GM21576 (cell line): ENCODE measurements at regions not wholly inside any gene's neighbourhood (a gene's known extent, or its start where the extent isn't known, plus 50 kb on each side); places are given as distances from the start of the nearest gene placed in this dataset.

Experiments used
- ATAC-seq: cut with Tn5 transposase; IDR thresholded peaks from one replicate; pipeline ENCODE4 v1.9.1; 2021; ENCODE audit warnings: mild to moderate bottlenecking, moderate library complexity; ENCODE audit not compliant: unreplicated experiment

- ATAC-seq = no peak
Measured at GRCh38 chr14:85236296-85236695, 293.6 kb upstream of the FLRT2 start.

GRCh38 chr14:85239791-85240190, 290.2 kb upstream of the FLRT2 start:
- no peak for ATAC-seq

GRCh38 chr14:85241022-85241855, 288.7 kb upstream of the FLRT2 start:
- ATAC-seq = no peak

- ATAC-seq = no peak
Measured at GRCh38 chr14:85242666-85243065, 287.3 kb upstream of the FLRT2 start.

DNA sequence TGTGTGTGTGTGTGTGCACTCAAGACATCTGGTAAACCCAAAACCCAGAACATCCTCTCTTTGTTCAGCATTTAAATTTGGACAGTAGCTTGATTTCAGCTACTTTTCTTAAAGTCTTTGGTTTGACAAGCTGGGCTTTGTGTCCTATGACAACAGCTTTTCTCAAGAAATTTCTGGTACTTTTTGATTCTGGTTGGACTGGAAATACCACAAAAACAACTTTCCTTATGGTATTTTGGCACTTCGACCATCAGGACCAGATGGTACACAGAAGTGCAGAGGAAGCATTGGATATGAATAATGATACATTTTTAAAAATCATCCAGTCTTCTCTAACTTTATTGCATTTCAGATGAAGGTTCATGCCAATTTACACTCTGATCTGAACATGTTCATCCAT, 286.6 kb upstream of the FLRT2 start:
- no peak for ATAC-seq

DNA sequence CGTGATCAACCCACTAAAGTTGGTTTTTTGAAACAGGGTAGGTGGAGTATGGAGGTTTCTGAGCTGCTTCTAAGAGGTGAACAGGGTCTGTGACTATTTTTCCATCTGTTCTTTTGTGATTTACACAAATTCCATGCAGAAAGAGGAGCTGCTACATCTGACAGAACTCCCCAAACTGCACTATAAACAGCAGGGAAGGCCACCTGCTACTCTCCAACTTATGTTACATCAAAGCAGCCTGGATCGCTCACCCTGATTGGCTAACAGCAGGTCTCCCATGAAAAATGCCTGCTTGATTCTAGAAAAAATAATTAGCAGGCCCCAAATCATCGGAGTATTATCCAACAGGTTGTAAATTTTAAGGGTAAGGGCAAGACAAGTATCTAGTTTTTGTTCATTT, 282.9 kb upstream of the FLRT2 start:
- ATAC-seq = no peak

DNA sequence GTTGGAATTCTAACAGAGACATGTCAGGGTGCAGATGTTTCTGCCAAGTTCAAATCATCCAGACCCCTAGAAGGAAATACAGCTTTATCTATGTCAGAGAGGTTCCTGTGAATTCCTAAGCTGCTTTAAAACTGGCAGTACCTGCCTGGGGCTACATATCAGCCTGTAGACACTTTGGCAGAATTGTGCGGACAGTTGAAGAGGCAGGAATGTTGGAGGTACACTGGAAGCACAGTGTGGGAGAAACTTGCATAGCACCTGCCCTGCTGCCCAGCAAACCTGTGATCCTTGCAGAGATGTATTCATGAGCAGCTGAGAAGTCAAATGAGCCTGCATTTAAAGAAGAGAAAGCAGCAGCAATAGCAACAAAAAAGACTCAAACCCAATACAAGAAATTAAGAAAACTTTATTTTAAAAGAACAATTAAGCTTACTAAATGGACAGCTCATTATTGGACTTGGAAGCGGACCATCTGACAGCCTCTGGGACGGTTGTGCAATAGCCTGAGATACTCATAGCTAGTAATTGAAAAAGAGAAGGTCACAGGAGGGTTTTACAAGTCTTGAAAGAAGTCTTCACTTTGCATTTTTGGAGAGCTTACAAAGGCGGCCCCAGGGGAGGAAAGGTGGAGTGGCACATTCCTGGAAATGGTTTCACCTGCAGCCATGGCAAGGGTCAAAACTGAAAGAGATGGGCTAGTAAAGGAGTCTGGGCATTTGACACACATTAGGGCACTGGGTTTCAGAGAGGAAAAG, 280.9 kb upstream of the FLRT2 start:
- no peak for ATAC-seq

GRCh38 chr14:85250414-85251189, 279.3 kb upstream of the FLRT2 start:
- ATAC-seq = no peak

DNA sequence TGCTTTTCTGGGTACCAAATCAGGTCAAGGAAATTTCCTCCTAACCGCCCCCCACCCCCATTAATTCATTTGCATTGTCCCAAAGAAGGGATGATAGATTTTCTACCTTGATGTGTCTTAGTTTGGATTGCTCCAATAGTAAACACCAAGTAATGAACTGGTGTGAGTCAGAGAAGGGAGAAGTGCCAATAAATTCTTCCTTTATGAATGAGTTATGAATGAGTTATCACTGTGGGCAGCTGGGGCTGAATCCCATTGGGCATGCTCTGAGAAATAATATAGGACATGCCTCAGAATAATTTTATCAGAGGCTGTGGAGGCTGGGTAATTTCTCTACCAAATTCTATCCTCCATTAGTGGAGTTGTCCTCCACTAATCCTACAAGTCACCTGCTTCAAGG, 277.9 kb upstream of the FLRT2 start:
- ATAC-seq = no peak

DNA sequence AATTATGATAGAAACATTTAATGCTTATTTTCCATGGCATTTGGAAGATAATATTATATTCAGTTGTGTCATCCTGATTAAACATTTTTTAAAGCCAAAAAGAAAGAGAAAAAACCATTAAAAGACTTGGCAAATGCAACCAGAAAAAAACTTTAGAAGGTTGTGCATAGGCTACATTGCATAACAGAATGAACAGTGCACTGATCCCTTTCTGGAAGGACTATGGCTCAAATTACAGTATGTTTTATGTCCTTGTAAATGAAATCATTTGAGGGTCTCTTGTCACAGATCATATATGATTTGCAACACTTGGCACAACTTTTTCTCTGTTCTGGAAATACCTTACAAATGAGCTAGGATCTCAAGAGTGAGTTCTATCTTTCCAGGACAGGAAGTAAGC, 275.2 kb upstream of the FLRT2 start:
- ATAC-seq = no peak

- no peak for ATAC-seq
Measured at GRCh38 chr14:85257287-85257686, 272.7 kb upstream of the FLRT2 start.

- no peak for ATAC-seq
Measured at GRCh38 chr14:85263916-85264675, 265.8 kb upstream of the FLRT2 start.

DNA sequence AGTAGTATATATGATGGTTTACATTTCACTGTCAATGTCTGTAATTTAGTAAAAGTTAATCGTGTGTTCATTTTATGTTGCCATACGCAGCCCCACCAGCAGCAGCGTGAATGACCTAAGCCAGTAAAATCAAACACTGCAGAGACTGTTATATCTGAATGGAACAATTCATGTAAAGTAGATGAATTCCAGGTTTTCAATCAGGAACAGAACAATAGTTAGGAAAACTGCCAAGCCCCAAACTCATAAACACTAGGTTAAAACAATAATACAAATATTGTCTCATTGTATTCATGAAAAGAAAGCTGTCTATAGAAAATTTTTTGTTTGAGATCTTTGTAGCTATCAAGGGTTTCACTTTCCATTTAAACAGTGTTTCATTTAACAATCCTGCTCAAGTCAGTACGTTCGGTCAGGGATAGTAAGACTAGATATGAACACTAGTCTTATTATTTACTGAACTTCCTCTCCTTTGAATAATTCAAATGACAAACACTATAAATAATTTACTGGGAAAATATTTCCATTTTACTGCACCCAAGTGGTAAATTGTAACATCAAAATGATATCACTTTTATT, 256.8 kb upstream of the FLRT2 start:
- no peak for ATAC-seq

- ATAC-seq = no peak
Measured at GRCh38 chr14:85273952-85274351, 256.0 kb upstream of the FLRT2 start.

DNA sequence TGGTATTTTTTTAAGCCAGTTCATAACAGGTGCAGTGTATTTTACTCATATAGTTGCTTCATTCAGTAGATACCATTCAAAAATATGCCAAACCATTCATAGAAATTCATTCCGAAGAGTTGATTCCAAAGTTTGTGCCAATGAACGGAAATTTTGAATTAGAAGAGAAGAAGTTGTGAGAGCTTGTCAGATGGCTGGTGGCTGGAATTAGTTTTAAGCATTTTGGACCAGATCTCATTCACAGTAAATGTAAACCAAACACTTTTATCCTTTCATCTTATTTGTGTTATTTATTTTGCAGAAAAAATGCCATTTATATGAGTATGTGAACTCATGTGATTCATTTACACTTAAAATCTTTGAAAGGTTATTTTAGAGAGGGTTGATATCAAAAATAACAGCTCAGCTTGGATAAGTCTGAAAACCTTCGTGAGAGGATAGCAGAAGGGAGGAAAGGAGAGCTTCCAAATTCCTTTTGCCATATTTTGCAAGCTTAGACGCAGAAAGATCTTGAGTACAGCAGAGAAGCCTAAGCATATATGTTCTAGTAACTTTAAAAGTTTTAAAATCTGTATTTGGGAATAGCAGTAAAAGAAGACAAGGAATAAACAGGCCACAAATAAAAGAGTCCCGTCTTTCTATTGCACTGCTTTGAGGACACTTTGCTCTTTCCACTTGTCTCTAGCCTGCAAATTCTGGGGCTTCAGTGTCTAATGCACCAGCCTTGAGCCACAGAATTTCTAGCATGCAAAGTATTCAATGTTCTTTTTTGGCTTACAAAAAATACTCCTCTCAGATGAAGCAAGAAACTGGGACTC, 253.6 kb upstream of the FLRT2 start:
- no peak for ATAC-seq

- ATAC-seq = no peak
Measured at GRCh38 chr14:85276979-85277228, 253.0 kb upstream of the FLRT2 start.

GRCh38 chr14:85279407-85279806, 250.5 kb upstream of the FLRT2 start:
- ATAC-seq = no peak

GRCh38 chr14:85280074-85280473, 249.9 kb upstream of the FLRT2 start:
- no peak for ATAC-seq

- ATAC-seq = no peak
Measured at GRCh38 chr14:85281921-85282320, 248.0 kb upstream of the FLRT2 start.

- ATAC-seq = no peak
Measured at GRCh38 chr14:85288041-85288440, 241.9 kb upstream of the FLRT2 start.
